ENCODE measurements at regions not wholly inside any gene's neighbourhood (a gene's known extent, or its start where the extent isn't known, plus 50 kb on each side); places are given as distances from the start of the nearest gene placed in this dataset.
"Not testable (repeated sequence)": the region's sequence is repeated elsewhere in the genome, so short reads cannot be mapped to it uniquely, and the experiment has no call there.

DNA sequence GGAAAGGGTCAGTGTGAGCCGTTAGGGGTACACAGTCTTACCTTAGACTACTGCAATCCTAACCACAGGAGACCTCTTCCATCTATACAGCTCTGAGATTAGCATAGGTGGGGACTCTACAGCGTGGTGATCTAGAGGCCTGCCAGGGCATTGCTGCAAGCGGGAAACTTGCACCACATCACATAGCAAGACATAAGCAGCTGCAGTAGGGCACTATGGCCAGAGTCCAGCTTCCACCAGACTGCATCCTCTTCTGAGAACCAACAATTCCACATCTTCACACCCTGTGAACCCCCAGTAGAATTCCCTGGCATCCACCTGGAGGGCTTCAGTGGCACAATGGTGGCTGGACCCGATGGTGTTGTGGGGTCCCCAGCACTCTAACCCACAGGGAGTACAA lies 1564.3 kb upstream of the PRR20A start:
- no peak for DNase-seq (ENCODE audit: low read depth)

DNA sequence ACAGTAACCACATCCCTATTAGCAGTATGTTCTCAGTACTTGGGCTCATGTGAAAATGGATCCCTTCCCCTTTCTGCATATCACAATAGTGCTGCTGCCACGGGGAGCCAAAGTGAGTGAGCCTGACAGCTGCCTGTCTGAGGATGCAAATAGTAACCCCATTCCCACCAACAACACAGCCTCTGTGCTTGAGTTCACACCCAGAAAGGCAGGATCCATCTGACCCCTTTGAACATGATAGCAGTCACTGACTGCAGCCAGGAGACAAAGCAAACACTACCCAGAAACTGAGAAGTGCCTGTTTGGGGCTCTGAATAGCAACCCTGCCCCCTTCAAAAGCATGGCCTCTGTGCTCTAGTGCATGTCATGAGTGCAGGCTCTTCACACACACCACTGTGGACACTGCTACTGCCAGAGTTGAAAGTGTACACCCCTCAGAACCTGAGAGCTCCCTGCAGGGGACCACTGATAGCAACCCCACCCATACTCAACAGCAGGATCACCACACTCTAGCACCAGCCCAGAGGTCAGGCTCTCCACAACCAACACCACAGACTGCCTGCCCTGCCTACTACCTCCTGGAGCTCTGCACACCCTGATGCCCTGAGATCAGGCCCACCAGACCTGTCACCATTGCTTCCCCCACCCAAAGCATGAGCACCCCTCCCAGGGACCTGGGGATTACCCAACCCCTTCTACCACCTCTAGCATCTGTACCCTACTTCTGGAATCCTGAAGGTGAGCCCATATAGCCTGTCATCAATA lies 1563.5 kb upstream of the PRR20A start:
- no peak for DNase-seq (ENCODE audit: low read depth)

DNA sequence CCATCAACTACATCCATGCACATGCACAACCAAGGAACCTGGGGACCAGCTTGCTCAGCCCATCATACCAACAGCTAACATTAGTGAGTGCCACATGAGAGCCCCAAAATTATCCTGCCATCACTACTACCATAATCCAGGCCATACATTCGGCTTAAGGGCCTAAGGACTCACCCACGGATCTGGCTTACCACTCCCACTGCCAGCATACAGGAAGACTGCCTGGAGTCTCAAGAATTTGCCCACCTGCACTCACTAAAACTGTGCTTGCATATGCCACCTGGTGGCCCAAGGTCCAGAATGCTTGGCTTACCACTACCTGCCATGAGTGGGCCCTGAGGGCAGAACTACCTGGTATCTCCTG lies 1562.9 kb upstream of the PRR20A start:
- DNase-seq (ENCODE audit: low read depth), result no peak

DNA sequence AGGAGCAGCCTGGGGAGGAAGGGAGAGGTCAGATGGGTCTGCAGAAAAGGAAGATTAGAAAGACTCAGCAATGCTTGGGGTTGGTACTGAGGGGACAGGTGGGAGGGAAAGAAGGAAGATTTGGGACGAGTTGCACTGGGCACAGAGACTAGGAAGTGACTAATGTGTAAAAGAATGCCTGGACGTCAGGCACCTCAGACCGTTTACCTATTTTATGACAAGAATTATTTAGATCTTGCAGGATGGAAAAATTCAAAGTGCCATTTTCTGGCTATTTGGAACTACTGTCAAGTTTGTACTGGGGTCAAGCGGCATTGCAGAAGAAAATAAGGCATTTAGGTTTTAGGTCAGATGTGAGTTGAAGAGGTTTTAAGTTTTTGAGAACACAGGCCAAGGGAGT lies 1558.4 kb upstream of the PRR20A start:
- not testable (repeated sequence) for DNase-seq (ENCODE audit: low read depth)

DNA sequence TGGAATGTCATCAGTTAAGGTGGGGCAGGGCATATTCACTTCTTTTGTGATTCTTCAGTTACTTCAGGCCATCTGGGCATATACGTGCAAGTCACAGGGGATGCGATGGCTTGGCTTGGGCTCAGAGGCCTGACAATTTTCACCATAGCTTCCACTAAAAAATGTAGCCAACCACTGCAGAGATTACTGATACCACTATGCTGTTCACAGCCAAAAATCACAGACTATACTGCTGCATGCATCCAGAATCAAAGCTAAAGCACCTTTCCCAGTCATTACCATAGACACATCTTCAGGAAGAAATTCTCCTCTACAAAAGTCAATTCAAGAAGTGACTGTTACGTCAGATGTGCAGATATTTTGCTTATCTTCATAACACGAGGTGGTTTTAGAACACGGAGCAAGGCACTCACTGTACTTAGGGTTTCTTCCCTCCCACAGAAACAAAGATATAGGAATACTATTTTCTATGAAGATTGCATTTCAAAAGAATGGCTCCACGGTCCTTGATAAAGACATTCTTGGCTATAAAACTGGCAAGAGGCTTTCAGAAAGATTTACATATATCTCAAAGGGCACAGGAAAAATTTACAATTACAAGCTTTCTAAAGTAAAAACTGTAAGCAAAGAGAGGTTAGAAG lies 1556.6 kb upstream of the PRR20A start:
- DNase-seq (ENCODE audit: low read depth), result no peak

DNA sequence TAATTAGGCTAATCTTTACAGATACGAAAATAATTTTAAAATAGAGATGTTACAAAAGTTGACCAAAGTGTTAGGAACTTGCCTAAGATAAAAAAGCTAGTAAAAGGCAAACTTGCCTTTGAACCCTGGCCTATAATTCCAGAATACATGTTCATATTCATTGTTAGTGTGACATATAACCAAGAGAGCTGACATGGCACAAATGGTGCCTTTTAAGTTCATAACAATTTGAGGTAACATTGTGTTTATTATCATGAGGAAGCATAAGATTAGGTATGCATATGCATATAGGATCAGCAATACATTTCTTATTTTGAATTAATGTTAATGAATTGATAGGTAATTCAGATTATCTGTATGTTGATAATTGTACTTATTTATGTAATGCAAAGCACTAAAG lies 1537.9 kb upstream of the PRR20A start:
- DNase-seq (ENCODE audit: low read depth), result no peak

DNA sequence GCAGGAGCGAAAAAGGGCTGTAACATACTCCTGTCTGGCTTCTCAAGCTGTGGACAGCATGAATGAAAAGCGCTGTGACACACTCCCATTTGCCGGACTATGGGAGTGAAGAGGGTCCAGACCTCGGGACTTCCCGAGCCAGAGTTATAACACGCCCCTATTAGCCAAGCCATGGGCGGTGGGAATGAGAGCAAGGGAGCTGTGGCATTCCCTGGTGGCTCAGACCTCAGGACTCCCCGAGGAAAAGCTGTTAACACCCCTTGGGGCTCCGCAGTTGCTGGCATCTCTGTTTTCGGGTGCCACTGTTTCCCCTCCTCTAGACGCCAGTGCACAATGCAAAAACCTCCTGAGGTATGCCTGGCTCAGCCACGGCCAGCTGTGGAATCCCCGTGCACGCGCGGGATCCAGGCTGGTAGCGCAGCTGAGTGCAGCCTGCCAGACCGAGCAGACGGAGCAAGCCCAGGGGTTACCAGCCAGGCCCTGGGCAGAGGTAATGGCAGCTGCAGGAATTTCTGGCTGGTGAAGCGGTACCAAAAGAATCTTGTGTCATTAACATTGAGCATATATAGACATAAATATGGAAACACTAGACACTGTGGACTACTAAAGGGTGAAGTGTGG lies 1534.6 kb upstream of the PRR20A start:
- no peak for DNase-seq (ENCODE audit: low read depth)

DNA sequence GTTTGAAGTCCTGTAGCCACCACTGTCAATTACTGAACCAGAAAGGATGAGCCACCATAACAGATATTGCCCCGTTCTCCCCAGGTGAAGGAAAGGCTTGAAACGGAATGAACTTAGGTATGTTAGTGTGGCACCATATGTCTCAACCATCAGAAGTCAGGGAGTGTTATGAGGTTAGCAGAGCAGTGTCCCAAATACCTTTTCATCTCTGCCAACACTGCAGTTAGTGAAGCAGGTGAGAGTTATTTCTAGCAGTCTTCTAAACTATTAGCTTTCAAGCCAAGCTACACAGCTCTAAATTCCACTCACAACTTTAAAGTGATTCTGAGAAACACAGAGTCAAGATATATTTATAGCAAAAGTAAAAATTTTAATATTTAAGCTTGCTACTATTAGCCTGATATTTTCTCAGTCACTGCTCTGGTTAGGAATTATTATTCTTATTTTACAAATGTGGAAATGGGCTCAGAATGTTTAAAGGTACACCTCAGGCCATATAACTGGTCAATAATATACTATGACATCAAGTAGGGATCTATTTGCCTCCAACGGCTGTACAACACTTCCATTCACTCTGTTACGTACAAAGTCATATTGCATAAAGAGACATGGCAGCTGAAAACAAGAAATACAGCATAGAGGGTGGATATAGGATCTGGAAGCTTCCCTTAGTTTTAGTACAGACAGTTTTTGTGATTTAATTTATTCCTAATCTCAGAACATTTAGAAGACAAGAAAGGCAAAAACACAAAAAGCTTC lies 1527.1 kb upstream of the PRR20A start:
- no peak for DNase-seq (ENCODE audit: low read depth)

DNA sequence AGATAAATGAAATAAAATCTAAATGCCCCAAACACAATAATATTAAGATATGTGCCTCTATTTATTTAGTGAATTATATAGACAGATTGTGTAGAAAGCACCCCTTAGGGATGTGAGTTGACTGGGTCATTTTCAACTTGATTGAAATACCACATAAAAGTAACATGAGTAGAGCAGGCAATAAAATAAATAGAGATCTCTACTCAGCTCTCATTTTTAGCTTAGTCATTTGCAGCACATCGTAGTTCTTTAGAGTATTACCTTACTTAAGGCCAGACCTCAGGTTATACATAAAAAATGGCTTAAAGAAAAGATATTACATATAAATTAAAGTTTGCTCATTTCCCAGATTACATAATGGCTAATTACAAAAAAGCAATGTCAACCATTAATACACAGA lies 1525.6 kb upstream of the PRR20A start:
- no peak for DNase-seq (ENCODE audit: low read depth)

DNA sequence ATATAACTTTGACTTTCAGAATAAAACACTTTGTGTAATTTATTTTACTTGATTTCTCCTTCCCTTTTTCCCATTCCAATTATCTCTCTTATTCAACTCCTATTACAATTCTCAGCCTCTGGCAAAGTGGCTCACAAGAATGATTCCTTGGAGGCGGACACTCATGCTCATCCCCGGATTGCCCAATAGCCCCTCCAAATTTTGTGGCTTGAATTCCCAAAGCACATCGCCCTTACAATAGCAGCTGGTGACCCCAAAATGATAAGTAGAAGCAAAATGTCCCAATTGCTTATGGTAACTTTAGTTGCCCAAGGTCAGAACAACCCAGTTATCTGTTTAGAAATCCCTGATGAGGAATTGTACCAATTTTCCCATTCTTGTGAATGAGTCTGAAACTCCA lies 1523.5 kb upstream of the PRR20A start:
- no peak for DNase-seq (ENCODE audit: low read depth)

DNA sequence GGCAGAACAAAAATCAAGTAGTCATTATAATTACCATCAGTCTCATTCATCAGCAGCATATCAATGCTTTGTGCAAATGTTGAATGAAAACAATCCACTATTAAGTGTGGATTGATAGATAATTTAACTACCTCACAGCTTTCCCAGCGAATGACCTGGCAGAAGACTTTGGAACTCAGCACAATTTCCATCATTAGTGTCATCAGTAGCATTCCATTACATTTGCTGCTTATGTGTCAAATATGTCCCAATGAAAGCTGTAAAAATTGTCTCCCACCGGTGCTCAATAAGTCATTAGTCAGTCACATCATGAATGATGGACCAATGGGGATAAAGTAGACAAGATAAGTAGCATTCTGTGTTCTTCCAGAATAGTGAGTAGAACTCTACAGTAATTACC lies 1513.5 kb upstream of the PRR20A start:
- no peak for DNase-seq (ENCODE audit: low read depth)

DNA sequence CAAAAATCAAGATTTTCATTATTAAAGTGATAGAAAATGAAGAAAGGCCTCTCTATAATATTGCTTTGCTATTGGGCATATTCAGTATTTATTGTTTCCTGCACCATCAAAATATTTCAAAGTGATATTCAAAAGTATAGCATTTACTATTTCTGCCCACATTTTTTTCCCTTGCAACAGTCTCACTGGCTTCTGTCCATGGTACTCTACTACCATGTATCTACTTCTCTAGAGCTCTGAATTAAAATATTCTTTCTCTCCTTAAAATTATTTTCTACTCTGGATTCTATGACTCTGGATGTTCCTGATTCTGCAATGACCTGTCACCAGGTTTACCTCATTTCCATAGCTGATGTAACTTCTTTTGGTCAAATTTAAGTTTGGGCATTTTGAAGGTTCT lies 1508.3 kb upstream of the PRR20A start:
- DNase-seq (ENCODE audit: low read depth), result no peak

DNA sequence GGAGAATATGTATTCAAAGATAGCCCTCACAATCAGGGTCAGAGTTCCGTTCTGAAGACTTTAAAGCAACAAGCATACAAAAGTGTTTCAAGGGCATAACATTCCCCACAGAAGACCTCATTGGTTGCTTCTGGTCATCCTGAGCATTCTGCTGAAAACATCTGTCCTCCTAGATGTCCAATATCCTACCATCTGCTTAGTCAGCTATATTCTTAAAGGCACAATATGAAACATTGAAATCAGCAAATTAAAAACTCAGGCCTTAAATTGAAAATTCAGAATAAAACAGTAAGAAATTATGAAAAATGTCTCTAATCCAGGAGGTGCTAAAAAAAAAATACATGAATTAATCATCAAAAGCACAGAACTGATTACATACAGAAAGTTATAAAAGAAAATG lies 1491.2 kb upstream of the PRR20A start:
- no peak for DNase-seq (ENCODE audit: low read depth)

DNA sequence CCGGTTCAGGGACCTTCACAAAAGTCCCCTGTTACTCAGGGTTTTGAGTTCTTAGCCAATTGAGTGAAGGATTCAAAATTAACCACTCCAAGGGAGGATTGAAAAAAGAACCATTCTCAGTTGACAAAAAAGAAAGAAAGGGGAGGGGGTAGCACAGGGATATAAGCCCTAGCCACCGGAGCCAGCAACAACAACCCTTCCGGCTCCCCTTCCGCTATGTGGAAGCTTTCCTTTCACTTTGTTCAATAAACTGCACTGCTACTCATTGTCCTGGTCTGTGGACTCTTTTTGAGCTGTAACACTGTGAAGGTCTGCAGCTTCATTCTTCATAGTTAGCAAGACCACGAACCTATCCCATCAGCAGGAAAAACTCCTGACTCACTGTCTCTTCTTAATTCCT lies 1488.1 kb upstream of the PRR20A start:
- no peak for DNase-seq (ENCODE audit: low read depth)

DNA sequence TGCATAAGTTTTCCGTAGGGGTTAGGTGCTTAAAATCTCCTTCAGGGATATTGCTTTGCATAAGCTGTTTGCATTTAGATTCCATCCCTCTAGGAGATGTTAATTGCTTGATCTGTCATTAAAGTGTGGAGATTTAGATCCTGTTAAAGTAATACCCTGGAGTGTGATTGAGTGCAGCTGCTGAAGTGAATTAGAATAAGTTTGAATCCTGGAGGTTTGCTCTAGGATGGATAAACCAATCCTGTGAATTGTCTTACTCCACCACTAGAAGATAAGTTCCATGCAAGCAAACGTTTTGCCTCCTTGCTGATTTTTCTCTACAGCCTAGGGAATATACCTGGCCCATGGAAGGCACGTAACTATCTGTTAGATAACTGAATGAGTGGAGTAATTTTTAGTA lies 1487.2 kb upstream of the PRR20A start:
- no peak for DNase-seq (ENCODE audit: low read depth)

DNA sequence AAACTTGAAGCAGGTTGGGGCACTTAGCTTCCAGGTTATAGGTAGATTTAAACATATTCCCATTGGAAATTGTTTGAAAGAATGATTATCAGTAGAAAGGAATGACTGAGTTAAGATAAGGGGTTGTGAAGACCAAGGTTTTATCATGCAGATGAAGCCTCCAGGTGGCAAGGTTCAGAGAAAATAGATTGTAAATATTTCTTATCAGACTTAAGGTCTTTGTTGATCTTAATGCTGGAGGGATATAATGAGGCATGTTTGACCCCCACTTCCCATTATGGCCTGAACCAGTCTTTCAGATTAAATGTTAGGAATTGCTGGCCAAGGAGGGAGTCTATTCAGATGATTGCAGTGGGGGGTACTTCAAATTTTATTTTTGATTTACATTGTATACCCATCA lies 1486.5 kb upstream of the PRR20A start:
- no peak for DNase-seq (ENCODE audit: low read depth)

DNA sequence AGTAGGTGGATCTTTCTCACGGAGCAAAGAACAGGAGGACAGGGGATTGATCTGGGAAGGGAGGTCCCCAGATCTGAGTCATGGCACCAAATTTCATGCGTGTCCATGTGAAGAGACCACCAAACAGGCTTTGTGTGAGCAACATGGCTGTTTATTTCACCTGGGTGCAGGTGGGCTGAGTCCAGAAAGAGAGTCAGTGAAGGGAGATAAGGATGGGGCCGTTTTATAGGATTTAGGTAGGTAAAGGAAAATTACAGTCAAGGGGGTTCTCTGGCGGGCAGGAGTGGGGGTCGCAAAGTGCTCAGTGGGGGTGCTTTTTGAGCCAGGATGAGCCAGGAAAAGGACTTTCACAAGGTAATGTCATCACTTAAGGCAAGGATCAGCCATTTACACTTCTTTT lies 1480.5 kb upstream of the PRR20A start:
- not testable (repeated sequence) for DNase-seq (ENCODE audit: low read depth)

DNA sequence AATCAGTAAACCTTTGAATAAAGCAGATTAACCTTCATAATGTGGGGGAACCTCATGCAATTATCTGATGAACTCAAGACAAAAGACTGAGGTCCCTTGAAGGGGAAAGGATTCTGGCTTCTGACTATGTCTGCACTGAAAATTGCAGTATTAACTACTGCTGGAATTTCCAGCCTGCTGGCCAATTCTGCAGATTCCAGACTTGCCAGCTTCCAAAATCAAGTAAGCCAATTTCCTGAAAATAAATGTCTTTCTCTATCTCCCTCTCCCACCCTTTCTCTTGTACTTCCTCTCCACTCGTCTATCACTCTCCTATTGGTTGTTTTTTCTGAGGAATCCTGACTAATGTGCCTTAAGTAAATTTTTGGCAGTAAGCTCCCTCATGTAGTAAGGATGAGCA lies 1479.9 kb upstream of the PRR20A start:
- no peak for DNase-seq (ENCODE audit: low read depth)

DNA sequence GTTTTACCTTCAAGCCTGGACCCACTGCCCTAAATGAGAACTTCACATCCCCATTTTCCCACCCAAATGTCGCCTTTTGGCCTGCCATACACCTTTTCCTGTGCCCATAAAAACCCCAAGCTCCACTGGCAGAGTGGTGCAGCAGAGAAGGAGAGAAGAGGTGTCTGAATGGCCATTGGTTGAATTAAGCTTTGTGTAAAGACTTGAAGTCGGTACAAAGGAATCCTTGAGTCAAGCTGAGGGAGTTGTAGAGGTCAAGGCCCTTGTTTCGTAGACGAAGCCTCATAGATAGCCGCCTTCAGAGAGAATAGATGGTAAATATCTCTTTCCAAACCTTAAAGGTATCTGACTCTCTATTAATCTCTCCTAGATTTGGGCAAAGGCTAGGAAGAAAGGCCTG lies 1479.2 kb upstream of the PRR20A start:
- DNase-seq (ENCODE audit: low read depth), result no peak

DNA sequence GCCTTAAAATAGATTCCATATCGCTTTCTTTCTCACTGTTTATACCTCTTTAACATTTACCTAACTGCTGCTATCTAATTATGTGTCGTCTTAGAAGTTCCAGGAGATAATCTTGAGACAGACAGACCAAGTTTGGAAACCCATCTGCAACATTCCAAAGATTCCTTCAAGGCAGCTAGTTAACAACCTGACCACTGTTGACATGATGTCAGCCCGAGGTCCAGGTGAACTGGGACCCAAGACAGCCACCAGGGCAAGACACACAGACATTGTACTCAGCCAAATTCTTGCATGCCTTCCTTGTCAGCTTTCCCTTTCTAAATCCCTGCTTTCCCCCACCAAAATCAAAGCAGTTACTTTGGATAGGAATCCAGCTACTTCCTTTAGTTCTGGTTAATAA lies 1476.5 kb upstream of the PRR20A start:
- DNase-seq (ENCODE audit: low read depth), result no peak

DNA sequence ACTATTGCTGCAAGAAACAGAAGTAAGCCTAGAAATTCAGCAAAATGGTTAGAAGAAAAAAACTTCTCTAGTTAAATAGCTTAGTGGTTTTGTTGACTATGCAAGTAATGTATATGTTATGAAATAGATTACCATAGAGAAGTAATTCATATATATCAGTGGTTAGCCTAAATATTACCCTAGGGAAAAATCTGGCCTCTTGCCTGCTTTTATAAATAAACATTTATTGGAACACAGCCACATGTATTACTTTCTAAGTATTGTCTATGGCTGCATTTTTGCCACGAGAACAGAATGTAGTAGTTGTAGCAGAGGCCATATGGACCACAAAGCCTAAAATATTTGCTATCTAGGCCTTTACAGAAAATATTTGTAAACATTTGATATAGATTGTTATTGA lies 1471.7 kb upstream of the PRR20A start:
- no peak for DNase-seq (ENCODE audit: low read depth)

DNA sequence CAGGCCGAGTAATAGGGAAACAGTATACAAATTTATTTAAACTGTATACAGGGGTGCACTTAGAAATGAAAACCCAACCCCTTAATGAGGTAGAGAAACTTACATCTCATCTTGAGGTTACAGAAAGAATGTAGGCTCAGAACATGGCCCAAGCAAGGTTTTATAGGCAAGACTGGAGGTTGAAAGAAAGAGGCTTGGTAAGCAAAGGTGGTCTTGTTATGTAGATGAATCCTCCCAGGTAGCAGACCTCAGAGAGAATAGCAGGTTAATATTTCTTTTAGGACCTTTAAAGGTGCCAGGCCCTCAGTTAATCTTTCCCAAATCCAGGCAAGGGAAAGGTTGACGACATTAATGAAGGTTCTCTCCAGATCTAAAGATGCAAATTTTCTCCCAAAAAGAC lies 1466.8 kb upstream of the PRR20A start:
- no peak for DNase-seq (ENCODE audit: low read depth)

DNA sequence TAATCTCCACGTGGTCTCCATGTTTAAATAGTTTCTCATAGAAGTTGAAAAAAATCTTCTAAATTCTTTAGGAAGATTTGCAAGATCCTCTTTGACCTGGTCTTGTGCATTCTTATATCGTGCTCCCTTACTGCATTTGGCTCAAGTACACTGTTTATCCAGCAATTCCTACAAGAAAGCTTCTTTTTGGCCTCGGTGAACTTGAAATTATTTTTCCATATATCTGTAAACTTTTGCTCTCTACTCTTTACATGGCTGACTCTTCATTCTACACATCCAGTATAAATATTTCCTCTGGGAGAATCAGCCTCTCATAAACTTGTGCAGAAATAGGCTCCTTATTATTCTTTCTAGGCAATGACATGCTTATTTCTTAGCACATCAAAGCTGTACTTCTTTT lies 1457.9 kb upstream of the PRR20A start:
- no peak for DNase-seq (ENCODE audit: low read depth)

Data from iris pigment epithelial cell (primary cell).